NCI-H524 (cell line): ENCODE measurements at regions not wholly inside any gene's neighbourhood (a gene's known extent, or its start where the extent isn't known, plus 50 kb on each side); places are given as distances from the start of the nearest gene placed in this dataset.
A peak's percentile ranks its signal among the peaks of the same experiment; 100 is the strongest.

Experiments
- DNase-seq, 2 experiments: peaks; one replicate each; lab custom pipeline; 2025; lab: John Stamatoyannopoulos, UW

- no peak for DNase-seq
These were observed 97.5 kb upstream of the TPM1 start for GRCh38 chr15:62945063-62945462.

DNA sequence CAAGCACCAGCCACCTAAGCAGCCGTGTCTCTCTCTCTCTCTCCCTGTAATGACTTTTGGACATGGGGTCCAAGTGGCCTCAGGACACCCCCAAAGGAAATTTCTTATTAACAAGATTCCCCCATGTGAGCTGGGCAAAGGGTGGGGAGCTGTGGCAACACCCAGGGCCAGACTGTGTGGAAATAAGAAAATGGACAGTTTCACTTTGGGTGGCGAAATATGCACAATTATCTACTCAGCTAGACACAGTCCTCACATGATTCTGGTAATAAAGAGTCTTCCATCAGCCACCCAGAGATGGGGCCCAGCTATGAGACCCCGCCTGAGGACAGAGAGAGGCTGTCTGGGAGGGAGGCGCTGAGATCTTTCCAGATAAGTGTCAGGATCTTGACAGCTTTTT is 96.8 kb upstream of the TPM1 start:
- no peak for DNase-seq

DNA sequence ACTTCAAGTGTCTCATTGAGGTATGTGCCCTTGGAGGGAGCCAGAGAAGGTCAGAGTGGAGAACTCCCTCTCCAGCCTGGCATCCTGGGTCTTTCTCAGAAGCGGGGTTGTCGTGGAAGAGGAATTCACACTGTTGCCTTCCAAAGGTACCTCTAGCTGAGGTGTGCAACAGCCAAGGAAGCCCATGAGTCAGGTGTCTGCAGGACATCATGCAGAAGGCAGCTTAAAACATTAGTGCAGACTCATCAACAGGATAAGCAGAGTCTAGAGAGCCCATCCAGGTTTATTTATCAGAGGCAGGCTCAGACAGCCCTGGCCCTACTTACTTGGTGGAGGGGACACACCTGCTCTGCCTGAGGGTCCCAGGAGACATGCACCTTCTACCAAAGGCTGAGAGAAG is 95.6 kb upstream of the TPM1 start:
- DNase-seq = no peak

DNA sequence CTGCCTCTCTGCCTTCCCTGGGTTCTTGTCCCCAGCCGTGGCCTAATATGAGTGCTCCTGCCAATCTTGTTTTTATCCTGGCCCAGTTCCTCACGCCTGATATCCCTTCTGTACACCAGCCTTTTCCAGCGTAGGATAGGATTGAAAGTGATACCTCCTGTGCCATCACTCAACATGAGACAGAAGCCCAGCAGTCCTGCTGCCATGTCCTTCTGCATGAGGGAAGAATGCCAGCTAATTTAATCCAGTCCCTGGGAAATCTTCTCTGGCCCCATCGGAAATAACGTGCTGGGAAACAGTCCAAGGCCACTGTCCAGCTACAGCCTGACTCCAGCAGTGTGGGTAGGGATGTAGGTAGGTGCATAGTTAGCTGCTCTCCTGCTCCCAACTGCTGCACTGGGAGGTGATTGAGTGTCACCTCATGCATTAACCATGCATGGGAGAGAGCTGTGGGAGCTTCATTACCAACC is 92.0 kb upstream of the TPM1 start:
- peak in 1 of 2 experiments; percentile 13 for DNase-seq

- peak; percentile 19 to 49 for DNase-seq
These were observed 91.1 kb upstream of the TPM1 start for GRCh38 chr15:62951481-62951880.

DNA sequence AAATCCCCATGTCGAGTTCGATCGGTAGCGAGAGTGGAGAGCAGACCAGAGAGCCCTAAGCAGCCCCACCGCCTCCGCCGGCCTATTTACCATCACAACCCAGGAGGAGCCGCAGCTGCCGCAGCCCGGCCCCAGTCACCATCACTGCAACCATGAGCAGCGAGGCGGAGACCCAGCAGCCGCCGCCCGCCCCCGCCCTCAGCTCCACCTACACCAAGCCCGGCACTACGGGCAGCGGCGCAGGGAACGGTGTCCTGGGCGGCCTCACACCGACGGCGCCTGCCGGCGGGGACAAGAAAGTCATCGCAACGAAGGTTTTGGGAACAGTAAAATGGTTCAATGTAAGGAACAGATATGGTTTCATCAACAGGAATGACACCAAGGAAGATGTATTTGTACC is 89.5 kb upstream of the TPM1 start:
- no peak for DNase-seq

DNA sequence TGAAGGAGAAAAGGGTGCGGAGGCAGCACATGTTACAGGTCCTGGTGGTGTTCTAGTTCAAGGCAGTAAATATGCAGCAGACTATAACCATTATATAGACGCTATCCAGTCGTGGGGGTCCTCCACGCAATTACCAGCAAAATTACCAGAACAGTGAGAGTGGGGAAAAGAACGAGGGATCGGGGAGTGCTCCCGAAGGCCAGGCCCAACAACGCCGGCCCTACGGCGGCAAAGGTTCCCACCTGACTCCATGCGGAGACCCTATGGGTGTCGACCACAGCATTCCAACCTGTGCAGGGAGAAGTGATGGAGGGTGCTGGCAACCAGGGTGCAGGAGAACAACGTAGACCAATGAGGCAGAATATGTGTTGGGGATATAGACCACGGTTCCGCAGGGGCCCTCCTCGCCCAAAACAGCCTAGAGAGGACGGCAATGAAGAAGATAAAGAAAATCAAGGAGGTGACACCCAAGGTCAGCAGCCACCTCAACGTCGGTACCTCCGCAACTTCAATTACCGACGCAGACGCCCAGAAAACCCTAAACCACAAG is 89.0 kb upstream of the TPM1 start:
- DNase-seq = no peak

DNA sequence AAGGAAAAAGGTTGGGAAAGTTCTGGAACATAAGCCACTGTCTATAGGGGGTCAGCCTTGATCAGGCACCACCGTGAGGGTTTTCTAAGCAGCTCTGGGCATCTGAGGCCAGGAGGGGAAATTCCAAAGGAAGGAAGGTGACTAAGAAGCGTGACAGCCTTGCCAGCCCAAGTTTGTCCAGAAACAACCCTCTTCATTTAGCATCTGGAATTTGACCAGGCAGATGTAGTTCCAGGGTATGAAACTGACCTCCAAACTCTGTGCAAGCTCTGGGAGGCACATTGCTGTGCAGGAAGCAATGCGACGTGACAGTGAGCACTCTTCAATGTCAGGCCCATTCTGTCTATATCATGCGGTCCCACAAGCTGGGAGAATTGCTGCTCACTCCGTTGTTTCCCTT is 85.4 kb upstream of the TPM1 start:
- DNase-seq = no peak

- DNase-seq = peak in 1 of 2 experiments; percentile 47
These were observed 83.8 kb upstream of the TPM1 start for GRCh38 chr15:62958528-62959363.

GRCh38 chr15:62961134-62961533 is 81.4 kb upstream of the TPM1 start:
- DNase-seq = no peak

DNA sequence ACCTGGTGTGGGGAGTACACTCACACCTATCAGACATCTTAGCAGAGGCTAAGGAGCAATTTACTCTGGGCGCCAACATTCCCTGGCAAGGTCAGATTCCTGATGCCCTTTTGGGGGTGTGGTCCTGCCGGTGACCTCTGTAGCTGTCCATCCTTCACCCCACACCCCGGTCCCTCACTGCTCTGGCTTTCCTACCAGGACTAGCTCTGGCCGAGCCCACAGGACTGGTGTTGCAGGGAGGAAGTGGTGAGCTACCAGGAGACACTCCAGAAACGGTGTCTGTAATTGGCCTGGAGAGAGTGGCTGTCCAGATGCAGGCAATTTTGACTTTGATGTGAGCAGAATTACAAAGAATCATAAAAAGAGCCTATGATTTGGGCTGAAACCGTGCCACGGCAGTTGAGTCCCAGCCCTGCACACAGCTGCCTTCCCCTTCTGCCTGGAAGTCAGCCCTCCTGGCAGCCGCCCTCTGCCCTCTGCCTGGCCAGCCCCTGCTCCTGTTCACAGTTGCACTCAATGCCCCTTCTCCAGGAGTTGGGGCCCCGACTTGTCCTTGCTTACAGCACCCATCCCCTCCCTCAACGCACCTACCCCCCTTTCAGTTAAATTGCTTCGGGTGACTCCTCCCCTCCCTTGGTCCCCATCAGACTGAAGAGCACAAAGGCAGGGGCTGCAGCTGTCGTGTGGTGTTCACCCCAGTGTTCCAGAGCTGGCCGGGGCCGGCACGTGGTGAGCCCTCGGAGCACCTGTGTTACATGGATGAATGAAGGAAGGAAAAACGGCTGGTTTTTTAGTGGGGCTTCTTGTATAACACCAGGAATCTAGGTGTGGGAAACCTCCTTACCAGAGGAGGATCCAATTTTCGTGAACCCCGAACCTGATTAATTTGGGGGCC is 80.2 kb upstream of the TPM1 start:
- no peak for DNase-seq

DNA sequence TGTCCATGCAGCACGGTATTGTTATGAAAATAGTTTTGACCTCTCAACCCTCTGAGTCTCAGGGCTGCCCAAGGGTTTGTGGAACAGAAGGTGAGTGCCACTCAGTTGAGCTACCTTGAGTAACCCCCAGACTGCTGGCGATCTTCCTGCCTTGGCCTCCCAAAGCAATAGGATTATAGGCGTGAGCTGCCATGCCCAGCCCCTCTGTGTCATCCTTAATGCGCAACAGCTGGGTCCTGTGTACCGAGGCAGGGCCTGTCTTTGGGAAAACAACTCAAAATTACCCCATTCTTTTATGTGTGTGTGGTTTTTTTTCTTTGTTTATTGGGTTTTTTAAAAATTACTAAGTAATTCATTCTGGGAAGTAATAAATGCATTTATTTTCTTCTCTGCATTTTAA is 78.3 kb upstream of the TPM1 start:
- DNase-seq = peak in 1 of 2 experiments; percentile 45

DNA sequence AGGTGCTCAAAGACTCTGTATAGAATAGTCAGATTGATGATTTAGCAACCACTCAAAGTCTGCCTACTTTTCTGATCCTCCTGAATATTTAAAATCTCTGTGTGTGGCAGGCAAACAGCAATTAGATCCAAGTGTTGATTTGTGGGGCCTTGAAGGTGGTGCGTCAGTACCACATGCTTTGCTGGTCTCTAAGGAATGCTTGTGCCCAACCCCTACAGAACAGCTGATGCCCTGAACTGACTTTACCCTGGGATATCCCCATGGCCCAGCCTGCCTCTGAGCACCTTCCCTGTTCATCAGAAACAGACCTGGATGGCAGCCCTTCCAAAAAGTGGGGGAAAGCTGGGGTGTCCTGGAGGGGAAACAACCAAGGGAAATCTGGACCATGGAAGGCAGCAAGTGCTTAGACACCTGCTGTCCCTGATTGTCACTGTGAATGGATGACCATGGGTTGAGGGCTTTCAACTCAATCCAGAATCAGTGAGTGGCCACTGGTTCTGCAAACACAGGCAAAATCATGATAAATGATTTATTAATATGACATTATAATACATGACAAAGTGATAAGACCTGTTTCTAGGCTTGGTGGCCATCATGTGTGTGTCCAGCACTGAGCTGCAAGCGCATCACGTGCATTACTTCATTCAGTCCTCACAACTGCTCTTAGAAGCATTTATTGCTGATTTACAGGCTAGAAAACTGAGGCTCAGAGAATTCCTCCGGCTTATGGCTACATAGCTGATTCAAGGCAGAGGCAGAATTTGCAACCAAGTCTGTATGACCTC is 76.1 kb upstream of the TPM1 start:
- no peak for DNase-seq

- DNase-seq = no peak
These were observed 73.8 kb upstream of the TPM1 start for GRCh38 chr15:62968699-62969098.

DNA sequence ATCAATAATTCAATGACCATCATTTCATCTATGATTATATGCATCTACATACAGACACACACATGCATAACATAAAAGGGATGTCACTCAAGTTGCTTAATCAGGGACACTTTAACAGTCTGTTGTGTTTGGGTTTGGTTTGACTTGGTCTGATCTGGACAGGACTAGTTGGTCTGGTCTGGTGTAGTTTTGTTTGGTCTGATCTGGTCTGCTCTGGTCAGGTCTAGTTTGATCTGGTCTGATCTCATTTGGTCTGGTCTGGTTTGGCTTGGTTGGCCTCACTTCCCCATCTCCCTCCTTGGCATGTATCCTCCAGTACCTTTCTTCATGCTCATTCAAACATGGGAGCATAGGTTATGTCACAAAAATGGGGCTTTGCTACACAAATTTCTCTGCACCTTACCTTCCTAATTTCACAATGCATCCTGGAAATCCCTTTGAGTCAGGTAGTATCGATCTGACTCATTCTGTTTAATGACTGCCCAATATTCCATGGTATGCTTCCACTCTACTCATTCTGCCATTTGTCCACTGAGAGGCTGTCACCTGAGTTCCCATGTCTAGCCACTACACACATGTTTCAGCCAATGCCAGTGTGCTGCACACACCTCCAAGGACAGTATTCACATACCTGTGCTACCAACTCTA is 73.0 kb upstream of the TPM1 start:
- no peak for DNase-seq

DNA sequence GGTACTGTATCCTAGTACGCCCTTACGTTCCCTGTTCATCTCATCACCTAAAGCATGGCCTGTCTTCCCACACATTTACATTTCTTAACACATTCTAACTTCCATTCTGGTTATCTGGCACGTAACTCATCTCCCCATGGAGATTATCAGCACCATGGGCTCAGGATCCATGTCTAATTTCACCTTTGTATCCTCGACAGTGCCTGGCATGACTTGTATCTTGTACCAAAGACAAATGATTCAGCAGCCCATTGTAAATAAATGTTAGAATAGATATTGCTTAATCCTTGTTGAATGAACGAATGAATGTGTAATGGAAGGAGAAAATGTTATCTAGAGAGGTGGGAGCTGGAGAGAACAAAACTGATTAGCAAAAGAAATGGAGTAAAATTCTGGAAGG is 69.7 kb upstream of the TPM1 start:
- no peak for DNase-seq

DNA sequence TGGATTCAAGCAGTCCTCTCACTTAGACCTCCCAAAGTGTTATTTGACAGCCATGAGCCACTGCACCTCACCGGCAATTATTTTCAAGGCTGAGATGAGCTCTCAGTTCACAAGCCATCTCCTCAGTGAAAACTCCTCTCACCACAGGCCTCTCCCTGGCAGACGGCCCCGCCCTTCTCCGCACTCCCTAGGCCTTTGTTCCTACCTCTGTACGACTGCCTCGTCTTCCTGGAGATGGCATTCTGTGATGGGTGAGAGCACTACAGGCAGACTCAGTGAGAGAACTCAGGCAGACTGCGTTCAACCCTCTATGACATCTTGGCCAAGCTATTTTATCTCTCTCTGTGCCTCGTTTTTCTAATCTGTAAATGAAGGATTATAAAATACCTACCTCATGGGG is 67.0 kb upstream of the TPM1 start:
- no peak for DNase-seq

DNA sequence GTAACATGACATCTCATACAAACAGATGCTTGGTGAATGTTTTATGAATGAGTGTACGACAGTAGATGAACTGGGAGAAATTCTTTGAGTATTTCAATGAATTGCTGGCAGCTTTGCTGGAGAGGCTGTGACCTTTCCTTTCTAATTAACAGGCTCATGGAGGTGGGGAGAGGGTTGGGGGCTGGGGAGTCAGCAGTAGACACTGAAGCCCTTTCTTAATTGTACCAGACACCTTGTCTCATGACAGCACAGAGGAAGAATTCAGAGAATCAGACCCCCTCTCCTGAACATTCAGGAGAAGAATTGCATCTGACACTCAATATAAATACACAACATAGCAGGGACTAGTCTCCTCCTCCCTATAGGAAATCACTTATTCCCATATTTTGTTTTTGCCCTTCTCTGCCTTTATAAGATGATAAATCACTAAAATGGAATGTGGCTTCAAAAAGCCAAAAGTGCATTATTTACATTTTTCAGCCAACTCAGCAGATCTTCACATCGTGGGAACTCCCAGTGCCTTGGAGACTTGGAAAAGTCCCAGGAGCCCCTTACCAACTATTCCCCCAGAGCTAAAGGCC is 66.2 kb upstream of the TPM1 start:
- DNase-seq = no peak

GRCh38 chr15:62977952-62978811 is 64.4 kb upstream of the TPM1 start:
- DNase-seq = no peak

- DNase-seq = no peak
These were observed 63.3 kb upstream of the TPM1 start for GRCh38 chr15:62979252-62979651.
